Activated CD4-positive, alpha-beta T cell treated with anti-CD3 and anti-CD28 coated beads for 24 hours (primary cell): ENCODE measurements at regions not wholly inside any gene's neighbourhood (a gene's known extent, or its start where the extent isn't known, plus 50 kb on each side); places are given as distances from the start of the nearest gene placed in this dataset.

Experiments
- DNase-seq, 2 donors: peaks; one replicate each; pipeline ENCODE4 v3.0.0-alpha.2; 2020; ENCODE audit warnings: low read depth in 2 of 2

DNA sequence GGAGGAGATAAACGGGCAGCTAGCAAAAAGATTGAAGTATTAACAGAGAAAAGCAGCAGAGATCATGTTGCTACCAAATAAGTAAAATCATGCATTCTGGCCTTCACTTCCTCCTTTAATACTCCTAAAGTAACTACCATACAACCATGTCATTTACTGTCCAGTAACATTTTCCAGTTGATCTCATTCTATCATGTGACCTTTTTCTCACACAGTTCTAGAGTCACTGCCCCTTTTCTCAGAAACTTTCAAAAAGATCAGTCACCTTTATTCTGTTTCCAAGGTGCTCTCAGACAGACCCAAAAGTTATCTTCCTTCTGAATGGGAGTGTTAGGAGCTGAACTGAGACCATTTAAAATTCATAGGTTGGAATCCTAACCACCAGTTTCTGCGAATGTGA lies 984.4 kb downstream of the FAM181B start:
- DNase-seq: no peak

DNA sequence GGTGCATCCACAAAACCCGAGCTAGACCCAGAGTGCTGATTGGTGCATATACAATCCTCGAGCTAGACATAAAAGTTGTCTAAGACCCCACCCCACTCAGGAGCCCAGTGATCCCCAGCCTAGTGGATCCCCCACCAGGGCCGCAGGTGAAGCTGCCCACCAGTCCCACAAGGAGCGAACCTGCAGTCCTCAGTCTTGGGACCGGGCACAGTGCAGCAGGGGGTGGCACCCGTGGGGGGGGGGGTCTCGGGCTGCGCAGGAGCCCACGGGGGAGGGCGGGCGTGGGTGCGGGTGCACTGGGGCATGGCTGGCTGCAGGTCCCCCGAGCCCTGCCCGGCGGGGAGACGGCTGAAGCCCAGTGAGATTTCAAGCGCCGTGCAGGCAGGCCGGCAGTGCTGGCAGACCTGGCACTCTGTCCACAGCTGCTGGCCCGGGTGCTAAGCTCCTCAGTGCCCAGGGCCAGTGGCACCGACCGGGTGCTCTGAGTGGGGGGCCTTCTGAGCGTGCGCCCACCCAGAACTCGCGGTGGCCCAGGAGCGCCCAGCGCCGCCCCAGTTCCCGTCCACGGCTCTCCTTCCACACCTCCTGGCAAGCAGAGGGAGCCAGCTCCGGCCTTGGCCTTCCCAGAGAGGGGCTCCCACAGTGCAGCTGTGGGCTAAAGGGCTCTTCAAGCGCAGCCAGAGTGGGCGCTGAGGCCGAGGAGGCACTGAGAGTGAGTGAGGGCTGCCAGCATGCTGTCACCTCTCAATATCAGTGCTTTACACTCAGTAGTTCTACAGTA lies 989.1 kb downstream of the FAM181B start:
- no peak for DNase-seq

DNA sequence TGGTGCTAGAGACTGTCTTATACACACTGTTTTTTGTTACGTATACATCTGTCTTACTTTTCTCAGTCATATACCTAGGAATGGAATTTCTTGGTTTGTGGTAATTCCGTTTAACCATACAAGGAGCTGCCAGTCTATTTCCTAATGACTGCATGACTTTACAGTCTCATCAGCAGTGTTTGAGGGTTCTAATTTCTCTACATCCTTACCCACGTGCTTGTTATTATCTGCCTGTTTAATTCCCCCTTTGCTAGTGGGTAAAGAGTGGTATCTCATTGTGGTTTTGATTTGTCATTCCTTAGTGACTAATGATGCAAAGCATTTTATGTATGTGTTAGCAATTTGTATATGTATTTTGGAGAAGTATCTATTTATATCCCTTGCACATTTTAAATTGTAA lies 1008.0 kb downstream of the FAM181B start:
- no peak for DNase-seq

DNA sequence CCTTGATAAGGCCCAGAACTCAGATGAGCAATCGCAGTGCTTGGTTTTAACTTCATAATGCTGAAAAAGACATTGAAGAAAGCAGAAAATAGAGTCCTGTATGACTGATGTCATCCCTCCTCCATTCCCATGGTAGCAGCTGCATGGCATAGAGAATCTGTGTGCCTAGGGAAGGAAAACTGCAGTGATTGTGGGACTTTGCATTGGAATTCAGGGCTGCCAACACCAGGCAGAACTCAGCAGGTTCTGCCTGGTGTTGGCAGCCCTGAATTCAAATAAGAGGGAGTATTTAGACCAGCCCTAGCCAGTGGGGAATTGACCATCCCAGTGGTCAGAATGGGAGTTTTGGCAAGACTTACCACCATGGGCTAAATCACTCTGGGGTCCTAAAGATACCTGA lies 1016.0 kb downstream of the FAM181B start:
- DNase-seq: no peak

DNA sequence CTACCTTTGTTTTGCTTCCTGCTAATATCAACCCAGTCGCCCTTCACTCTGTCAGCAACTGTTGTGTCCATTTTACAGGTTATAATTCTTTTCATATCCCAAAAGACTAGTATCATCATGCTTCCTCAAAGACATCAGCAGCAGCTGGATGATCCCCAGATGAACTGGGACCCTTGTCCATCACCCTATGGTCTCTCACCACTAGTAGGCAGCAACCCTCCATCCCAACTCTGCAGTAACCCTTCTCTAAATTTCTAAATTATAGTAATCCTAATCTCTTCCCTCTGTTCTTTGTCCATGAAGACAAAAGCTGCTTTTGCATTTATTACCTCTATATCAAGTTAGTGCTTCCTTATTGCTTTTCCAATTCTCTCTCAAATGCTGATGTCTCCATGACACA lies 1025.8 kb downstream of the FAM181B start:
- DNase-seq: no peak

DNA sequence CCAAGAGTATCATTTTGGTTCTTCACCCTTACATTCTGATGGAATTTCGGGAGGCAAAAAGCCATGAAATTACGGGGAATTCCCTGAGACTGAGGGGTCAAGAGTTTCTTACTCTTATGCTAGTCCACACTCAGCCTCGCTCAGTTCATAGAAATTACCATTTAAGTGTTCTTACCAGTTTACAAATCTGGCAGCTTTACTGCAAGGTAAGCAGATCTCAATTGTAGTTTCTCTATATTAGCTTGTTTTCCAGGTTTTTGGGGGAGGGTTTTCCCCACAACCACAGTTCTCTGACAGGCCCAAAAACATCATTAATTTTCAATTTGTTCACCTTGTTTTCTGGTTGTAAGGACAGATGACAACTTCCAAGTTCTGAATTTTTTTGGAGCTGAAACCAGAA lies 1028.4 kb downstream of the FAM181B start:
- no peak for DNase-seq

DNA sequence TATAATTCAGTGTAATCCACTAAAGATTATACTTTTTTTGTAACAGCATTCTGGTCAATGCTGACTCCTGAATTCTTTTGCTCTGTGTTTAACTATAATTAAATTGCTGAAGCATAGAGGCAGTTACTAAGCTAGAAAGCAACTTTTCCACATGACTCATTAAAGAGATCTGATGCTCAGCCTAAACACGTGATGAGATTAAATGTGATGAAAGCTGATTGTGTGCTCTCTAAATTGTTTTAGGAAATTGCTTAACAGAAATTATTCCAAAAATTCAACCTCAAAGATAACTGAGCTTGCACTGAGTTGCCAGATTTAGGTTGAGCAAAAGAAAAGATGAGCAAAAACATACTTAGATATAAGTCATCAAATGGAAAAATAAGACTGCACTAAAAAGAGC lies 1033.6 kb downstream of the FAM181B start:
- DNase-seq: no peak

DNA sequence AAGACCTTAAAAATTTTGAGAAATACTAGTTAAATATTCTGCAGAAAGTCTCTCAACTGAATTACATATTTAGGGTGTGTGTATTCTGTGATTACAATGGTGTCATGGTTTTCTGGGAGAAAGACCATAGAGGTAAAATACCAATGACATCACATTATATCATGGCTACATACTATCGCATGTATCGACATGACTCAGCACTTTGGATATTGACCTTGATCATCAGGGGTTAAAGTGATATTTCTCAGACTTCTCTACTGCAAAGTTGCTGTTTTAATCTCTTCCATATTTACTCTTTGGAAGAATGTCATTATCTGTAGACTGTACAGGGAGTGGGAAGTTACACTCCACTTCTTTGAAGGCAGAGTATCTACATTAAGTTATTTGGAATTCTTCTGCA lies 1046.6 kb downstream of the FAM181B start:
- no peak for DNase-seq

DNA sequence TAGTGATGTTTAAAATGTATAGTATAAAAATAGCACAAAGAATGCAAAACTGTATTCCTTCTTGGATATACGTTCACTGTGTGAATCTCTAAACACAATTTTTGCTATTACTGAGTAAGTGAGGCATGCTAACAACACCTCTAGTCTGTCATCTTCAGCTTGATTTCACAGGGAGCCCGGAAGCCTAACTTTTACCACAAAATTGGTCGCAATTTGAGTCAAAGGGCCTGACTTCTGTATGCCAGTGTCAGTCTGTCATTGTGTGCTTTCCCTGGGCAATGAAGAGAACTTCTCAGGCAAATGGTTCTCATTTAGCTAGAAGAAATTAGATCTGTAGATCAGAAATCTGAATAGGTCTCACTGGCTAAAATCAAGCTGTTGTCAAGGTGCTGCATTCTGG lies 1059.5 kb downstream of the FAM181B start:
- no peak for DNase-seq

DNA sequence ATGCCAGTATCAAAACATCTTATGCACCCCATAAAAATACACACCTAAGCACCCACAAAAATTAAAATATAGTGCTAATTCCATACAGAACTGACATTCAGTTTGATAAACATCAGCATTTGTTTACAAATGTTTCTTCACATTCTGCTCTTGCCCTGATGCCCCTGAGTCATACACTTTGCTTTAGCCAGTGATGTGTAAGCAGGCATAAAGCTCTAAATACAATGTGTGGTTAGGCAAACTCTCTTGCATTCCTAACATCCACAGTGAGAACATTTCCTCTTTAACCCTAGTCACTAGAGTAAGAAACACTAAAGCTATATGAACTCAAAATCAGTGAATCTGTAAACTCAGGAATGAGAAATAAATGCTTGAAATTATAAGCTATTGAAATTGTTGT lies 1060.7 kb downstream of the FAM181B start:
- DNase-seq: no peak

DNA sequence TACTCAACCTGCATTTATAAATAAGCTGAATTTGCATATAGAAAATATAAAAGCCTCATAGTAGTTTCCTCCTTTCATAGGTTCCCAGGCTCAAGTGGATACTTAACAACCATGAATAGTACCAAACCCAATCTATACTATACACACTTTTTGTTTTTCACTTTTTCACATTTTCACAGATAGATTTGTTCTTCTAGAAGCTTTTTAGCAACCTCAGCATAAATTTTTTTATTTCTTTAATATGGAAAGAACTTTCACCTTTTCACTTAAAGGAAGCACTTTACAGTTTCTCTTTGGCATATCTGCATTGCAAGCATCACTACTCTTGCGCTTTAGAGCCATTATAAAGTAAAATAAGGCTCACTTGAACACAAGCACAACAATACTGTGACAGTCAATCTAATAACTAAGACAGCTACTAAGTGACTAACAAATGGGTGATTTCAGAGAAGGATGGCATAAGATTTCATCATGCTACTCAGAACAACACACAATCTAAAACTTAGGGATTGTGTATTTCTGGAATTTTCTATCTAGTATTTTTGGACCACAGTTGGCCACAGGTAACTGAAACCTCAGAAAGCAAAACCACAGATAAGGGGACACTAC lies 1063.6 kb downstream of the FAM181B start:
- DNase-seq: no peak

DNA sequence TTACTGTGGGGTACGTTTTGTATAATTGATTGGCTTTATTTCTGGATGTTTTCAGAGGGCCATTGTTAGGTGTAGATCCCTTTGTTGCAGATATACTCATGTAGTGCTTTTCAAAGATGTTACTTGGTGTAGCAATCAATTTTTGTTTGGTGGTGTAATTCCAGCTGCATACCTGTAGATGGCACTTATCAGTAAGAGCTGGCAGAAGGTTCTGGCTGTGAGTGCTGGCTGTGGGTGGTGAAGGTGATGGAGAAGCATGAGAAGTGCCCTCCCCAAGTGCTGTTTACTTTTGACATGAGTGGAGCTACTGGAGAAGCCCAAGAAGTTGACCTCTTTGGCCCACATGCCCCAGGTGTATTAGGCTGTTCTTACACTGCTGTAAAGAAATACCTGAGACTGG lies 1074.9 kb downstream of the FAM181B start:
- DNase-seq: no peak

DNA sequence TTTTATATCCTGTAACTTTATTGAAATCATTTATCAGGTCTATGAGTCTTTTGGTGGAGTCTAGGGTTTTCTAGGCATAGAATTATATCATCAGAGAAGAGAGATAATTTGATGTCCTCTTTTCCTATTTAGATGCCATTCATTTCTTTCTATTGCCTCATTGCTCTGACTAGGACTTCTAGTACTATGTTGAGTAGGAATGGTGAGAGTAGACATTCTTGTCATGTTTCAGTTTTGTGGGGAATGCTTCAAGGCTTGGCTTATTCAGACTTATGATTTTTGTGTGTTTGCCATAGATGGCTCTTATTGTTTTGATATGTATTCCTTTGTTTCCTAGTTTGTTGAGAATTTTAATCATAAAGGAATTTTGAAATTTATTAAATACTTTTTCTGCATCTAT lies 1078.3 kb downstream of the FAM181B start:
- no peak for DNase-seq

DNA sequence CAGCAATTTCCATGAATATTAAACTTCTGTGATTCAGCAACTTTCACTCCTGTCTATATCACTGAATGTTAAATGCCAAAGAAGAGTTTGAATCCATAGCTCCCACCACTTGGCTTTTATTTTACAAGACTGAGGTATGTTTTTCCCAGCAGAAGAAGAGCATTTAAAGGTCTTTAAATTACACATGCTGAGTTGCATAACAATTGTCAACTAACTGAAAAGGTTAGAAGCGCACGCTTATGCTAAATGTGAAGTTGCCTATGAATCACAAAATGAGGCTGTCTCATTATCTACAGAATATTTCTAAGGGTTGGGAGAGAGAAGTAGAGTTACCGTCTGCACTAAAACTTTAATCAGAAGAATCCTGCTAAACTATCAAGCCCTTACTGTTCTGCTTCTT lies 1086.3 kb downstream of the FAM181B start:
- no peak for DNase-seq

DNA sequence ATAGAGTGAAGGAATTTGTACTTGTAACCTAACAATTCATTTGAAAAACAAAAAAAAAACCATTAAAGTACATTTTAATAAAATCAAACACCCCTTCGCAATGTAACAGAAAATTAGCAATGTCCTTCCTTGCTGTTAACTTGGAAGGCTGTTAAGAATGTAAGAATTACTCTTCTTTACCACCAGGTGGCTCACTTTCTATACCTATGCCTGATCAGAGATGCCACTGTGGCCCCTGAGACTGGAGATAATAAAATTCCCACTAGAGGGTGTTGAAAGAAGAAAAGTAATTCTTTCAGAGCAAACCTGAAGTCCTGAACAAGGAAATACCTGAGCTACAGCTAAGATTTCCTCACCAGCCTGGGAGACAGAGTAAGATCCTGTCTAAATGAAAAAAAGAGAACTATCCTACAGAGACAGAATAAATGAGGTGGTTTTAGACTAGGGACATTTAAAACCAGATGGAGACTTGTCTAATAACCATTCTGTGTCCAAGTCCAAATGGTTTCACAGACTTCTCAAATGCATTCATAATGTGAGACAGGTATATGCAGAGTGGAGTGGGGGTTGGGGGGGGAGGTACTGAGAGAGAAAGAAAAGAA lies 1089.3 kb downstream of the FAM181B start:
- DNase-seq: no peak

DNA sequence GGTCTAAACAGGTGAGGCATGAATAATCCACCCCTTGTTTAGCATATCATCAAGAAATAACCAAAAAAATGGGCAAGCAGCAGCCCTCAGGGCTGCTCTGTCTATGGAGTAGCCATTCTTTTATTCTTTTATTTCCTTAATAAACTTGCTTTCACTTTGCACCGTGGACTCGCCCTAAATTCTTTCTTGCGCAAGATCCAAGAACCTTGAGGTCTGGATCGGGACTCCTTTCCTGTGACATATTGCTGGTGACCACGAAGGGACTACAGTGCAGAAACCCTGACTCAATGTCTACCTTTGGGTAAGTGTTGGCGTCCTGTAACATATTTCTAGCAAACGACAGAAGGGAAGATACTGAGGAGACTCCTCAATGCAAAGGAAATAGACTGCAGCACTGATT lies 1099.2 kb downstream of the FAM181B start:
- DNase-seq: no peak

DNA sequence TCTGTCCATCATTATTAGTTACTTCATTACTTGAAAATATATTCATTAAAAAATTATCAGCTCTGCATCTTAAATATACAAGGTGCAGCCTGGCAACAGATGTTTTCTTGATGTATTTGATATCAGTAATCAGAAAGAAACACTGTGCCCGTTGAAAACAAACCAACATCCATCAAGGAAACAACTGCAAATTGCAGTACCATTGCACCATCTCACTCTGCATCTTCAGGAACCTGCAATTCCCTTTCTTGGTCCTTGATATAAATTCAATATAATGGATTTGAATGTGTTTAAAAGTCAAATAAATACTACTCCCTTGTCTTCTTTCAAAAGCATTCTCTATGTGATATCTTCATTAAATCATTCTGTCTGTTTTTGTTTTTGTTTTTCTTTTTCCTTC lies 1131.2 kb downstream of the FAM181B start:
- DNase-seq: no peak

DNA sequence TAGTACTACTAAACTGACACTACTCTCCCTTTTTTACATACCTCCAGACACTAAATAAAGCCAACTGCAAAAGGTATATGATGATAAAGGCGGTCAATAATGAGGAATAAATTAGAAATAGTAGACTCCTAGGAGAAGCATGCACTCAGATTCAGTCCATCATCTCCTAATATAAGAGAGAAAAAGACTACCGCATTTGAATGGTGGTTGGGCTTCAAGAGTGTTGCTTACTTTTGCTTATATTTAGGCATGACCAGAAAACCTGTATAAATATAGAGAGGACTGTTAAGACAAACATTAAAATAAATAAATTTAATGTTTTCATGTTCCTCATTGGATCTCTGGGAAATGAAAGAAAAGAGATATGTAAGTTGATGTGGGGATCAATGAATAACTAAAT lies 1137.0 kb downstream of the FAM181B start:
- no peak for DNase-seq

DNA sequence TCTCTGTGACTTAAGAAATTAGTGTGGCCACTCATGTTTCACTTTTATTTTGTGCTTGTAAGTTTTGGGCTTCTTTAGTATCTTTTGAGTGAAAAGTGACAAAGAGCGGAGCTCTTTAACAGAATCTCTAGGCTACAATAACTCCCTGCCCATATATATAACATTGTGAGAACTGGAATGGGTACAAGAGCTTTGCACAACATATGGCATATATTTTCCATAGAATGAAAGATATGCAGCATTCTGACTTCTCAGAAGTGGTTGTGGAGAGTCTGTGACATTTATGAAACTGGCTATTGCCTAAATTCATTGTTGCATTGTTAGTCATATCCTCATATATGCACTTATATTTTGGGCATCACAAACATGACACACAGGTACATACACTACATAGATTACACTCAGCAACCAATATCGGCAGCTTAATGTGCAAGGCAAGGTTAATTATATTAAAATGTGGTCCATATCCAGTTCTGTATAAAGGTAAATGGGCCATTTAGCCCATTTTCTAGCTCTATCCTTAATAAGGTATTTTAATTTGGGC lies 1148.2 kb downstream of the FAM181B start:
- DNase-seq: no peak

DNA sequence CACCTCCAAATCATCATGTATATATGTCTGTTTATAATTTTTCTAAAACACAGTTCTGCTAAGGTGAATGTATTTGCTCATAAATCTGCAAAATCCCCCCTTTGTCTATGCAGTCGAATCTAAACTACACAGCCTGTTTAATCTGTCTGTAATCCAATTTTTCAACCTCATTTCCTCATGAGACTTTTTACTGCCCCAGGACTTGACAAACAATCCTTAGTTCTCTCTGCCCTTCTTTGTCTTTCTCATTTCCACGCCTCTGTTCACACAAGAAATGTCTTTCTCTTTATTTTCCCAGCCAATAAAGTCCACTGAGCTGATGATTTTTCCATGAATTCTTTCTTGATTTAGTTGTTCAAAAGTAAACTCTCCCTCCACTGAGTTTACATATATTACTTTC lies 1154.3 kb downstream of the FAM181B start:
- DNase-seq: no peak

DNA sequence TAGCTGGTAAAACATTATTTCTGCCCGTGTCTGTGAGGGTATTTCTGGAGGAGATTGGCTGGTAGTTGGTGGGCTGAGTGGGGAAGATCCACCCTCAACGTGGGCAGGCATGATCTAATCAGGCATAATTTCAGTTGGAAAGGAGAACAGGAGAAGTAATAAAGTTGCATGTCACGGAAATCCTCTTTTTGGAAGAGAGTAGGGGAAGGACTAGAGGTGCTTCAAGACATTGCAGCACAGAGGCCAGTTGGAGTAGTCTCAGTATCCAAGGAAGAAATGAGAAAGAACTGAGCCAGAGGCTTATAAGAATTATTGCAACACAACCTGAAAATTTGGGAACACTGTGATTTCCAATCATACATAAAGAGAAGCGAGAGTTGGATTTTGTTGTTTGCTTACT lies 1155.1 kb downstream of the FAM181B start:
- DNase-seq: no peak

DNA sequence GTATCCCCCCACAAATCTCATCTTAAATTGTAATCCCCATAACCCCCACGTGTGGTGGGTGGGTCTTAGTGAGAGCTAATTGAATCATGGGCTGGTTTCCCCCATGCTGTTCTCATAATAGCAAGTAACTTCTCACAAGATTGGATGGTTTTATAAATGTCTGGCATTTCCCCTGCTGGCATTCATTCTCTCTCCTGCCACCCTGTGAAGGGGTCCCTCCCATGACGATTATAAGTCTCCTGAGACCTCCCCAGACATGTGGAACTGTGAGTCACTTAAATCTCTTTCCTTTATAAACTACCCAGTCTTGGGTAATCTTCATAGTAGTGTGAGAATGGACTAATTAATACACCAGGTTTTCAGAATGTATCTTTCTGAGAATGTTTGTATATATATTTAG lies 1159.4 kb downstream of the FAM181B start:
- DNase-seq: no peak

DNA sequence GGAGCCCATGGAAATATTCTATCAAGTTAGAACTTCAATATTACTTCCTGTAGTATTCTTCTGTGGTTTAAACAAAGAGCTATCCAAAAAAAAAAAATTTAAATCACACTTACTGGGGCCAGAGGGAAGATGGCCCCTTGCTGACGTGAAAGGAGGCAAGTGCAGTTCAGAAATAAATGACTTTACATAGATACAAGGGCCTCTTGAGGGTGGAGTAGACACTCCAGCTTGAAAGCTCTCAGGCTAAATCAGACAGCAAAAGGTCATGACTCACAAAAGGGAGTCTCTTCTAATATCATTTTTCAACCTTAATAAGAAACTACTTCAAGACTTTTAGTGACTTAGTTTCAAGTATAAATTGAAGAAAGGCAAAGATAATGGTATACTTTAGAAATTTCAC lies 1160.3 kb downstream of the FAM181B start:
- DNase-seq: no peak
